Stimulated activated CD8-positive, alpha-beta memory T cell treated with anti-CD3 and anti-CD28 coated beads, Interleukin-7, amount 100 ng/mL, for 1 hour (primary cell): ENCODE measurements at regions not wholly inside any gene's neighbourhood (a gene's known extent, or its start where the extent isn't known, plus 50 kb on each side); places are given as distances from the start of the nearest gene placed in this dataset.

Experiments
- DNase-seq, 2 donors: peaks; one replicate each; pipeline ENCODE4 v3.0.0-alpha.2; 2020; ENCODE audit warnings: low read depth in 2 of 2

GRCh38 chr12:111222027-111222414 lies 146.9 kb downstream of the PHETA1 start:
- no peak for DNase-seq

- no peak for DNase-seq
Measured at GRCh38 chr12:111221062-111222026, 147.6 kb downstream of the PHETA1 start.

- no peak for DNase-seq
Measured at GRCh38 chr12:111220363-111220762, 148.5 kb downstream of the PHETA1 start.

- no peak for DNase-seq
Measured at GRCh38 chr12:111219440-111219839, 149.5 kb downstream of the PHETA1 start.

- DNase-seq, result no peak
Measured at GRCh38 chr12:111218499-111218898, 150.4 kb downstream of the PHETA1 start.

- no peak for DNase-seq
Measured at GRCh38 chr12:111216387-111217159, 152.3 kb downstream of the PHETA1 start.

GRCh38 chr12:111215881-111216280 lies 153.0 kb downstream of the PHETA1 start:
- no peak for DNase-seq

GRCh38 chr12:111214401-111214800 lies 154.5 kb downstream of the PHETA1 start:
- no peak for DNase-seq

- no peak for DNase-seq
Measured at GRCh38 chr12:111213561-111213960, 155.3 kb downstream of the PHETA1 start.

GRCh38 chr12:111212814-111213456 lies 156.0 kb downstream of the PHETA1 start:
- no peak for DNase-seq

GRCh38 chr12:111211910-111212757 lies 156.8 kb downstream of the PHETA1 start:
- no peak for DNase-seq

GRCh38 chr12:111209811-111210210 lies 159.1 kb downstream of the PHETA1 start:
- DNase-seq, result no peak

GRCh38 chr12:111207761-111208160 lies 161.1 kb downstream of the PHETA1 start:
- DNase-seq, result no peak

GRCh38 chr12:111204788-111205241 lies 164.1 kb downstream of the PHETA1 start:
- DNase-seq, result no peak

GRCh38 chr12:111203969-111204368 lies 164.9 kb downstream of the PHETA1 start:
- no peak for DNase-seq

GRCh38 chr12:111203446-111203845 lies 165.4 kb downstream of the PHETA1 start:
- no peak for DNase-seq

- DNase-seq, result no peak
Measured at GRCh38 chr12:111202237-111202915, 166.5 kb downstream of the PHETA1 start.

- DNase-seq, result no peak
Measured at GRCh38 chr12:111201495-111202236, 167.2 kb downstream of the PHETA1 start.

GRCh38 chr12:111201036-111201435 lies 167.9 kb downstream of the PHETA1 start:
- DNase-seq, result no peak

GRCh38 chr12:111197376-111197944 lies 171.4 kb downstream of the PHETA1 start:
- DNase-seq, result no peak
